GM18858 (cell line): ENCODE measurements at regions not wholly inside any gene's neighbourhood (a gene's known extent, or its start where the extent isn't known, plus 50 kb on each side); places are given as distances from the start of the nearest gene placed in this dataset.
"Not testable (repeated sequence)": the region's sequence is repeated elsewhere in the genome, so short reads cannot be mapped to it uniquely, and the experiment has no call there.

ENCODE experiments used
- ATAC-seq: cut with Tn5 transposase; IDR thresholded peaks from one replicate; pipeline ENCODE4 v1.9.1; 2021; ENCODE audit not compliant: unreplicated experiment

GRCh38 chr16:79909571-79909970, 309.0 kb upstream of the MAF start:
- no peak for ATAC-seq

- no peak for ATAC-seq
Measured at GRCh38 chr16:79903471-79903870, 302.9 kb upstream of the MAF start.

GRCh38 chr16:79902351-79902750, 301.8 kb upstream of the MAF start:
- no peak for ATAC-seq

- no peak for ATAC-seq
Measured at GRCh38 chr16:79901522-79901921, 301.0 kb upstream of the MAF start.

- no peak for ATAC-seq
Measured at GRCh38 chr16:79899716-79900115, 299.2 kb upstream of the MAF start.

- no peak for ATAC-seq
Measured at GRCh38 chr16:79899316-79899715, 298.8 kb upstream of the MAF start.

- no peak for ATAC-seq
Measured at GRCh38 chr16:79898703-79899102, 298.2 kb upstream of the MAF start.

GRCh38 chr16:79897453-79898146, 297.1 kb upstream of the MAF start:
- no peak for ATAC-seq

- no peak for ATAC-seq
Measured at GRCh38 chr16:79897104-79897452, 296.5 kb upstream of the MAF start.

- ATAC-seq = no peak
Measured at GRCh38 chr16:79895917-79896203, 295.3 kb upstream of the MAF start.

- no peak for ATAC-seq
Measured at GRCh38 chr16:79895053-79895916, 294.7 kb upstream of the MAF start.

- ATAC-seq = no peak
Measured at GRCh38 chr16:79893445-79893844, 292.9 kb upstream of the MAF start.

- no peak for ATAC-seq
Measured at GRCh38 chr16:79892278-79892677, 291.7 kb upstream of the MAF start.

- no peak for ATAC-seq
Measured at GRCh38 chr16:79891458-79891857, 290.9 kb upstream of the MAF start.

GRCh38 chr16:79887541-79888540, 287.3 kb upstream of the MAF start:
- ATAC-seq = no peak

- ATAC-seq = no peak
Measured at GRCh38 chr16:79885320-79885719, 284.8 kb upstream of the MAF start.

GRCh38 chr16:79883494-79883893, 283.0 kb upstream of the MAF start:
- ATAC-seq = no peak

GRCh38 chr16:79882340-79883005, 281.9 kb upstream of the MAF start:
- ATAC-seq = no peak

- not testable (repeated sequence) for ATAC-seq
Measured at GRCh38 chr16:79881107-79881506, 280.6 kb upstream of the MAF start.

GRCh38 chr16:79876332-79876730, 275.8 kb upstream of the MAF start:
- no peak for ATAC-seq

GRCh38 chr16:79874391-79874790, 273.9 kb upstream of the MAF start:
- no peak for ATAC-seq
